ENCODE measurements at regions not wholly inside any gene's neighbourhood (a gene's known extent, or its start where the extent isn't known, plus 50 kb on each side); places are given as distances from the start of the nearest gene placed in this dataset.

DNA sequence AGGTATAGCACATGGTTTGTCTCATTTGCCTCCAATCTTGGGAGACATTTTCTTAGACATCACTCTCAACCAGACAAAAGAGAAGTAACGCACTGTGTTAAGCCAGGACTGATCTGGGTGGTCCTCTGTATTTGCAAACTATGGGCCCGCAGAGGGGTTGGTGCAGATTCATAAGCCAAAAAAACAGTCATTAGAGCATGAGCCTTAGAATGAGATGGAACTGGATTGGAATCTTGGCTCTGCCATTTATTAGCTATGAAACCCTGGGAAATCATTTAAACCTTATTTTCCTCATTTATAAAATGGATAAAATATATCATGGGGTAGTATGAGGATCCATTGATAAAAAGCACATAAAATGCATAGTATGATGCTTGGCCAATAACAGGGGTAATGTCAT, 213.5 kb upstream of the APCDD1 start:
- Histone ChIP-seq H3K27ac (ENCODE audit: low read depth in 2 of 2, low read length in 1 of 2) (no peak overlapping the region), H3K9me3 (ENCODE audit: control insufficient read depth in 2 of 2, insufficient read depth in 1 of 2, low read depth in 1 of 2, low read length in 1 of 2) (no peaks in the 10 kb centered on the region), H3K27me3 (ENCODE audit: control insufficient read depth in 1 of 2, insufficient read depth in 2 of 2, low read length in 2 of 2) (no peaks in the 10 kb centered on the region), H3K36me3 (ENCODE audit: control insufficient read depth in 2 of 2, insufficient read depth in 2 of 2, low read length in 1 of 2) (no peaks in the 10 kb centered on the region), H3K4me1 (ENCODE audit: control insufficient read depth in 2 of 2, insufficient read depth in 2 of 2, low read length in 1 of 2) (no peaks in the 10 kb centered on the region), H3K4me3 (ENCODE audit: low read depth in 1 of 2, low read length in 2 of 2) (no peak overlapping the region)
- 91% methylated on average over 2 of the region's 2 CpGs for WGBS, 2 donors

DNA sequence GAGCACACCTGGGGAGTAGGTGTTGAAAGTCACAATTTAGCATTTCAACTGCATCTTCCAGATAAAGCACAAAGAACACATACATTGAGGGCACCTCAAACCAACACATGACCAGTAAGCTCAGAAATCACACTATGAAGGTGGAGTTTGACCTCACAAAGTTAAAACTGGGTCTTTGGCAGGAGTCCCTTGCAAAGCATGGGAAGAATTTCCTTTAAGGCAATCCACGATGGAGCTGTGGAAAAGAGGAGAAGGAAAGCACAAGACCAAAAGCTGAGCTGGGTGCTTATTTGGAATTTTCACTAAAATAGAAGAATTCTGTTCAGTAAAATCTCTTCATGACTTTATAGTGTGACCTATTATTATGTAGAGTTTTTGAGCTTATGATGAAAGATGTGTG, 212.9 kb upstream of the APCDD1 start:
- WGBS, 2 donors: 35 to 54% methylated on average over 1 of the region's 1 CpG
- no peaks in the 10 kb centered on the region for H3K4me1 ChIP-seq (ENCODE audit: control insufficient read depth in 2 of 2, insufficient read depth in 2 of 2, low read length in 1 of 2)
- H3K4me3 ChIP-seq (ENCODE audit: low read depth in 1 of 2, low read length in 2 of 2): no peak overlapping the region
- H3K9me3 ChIP-seq (ENCODE audit: control insufficient read depth in 2 of 2, insufficient read depth in 1 of 2, low read depth in 1 of 2, low read length in 1 of 2): no peaks in the 10 kb centered on the region
- H3K36me3 ChIP-seq (ENCODE audit: control insufficient read depth in 2 of 2, insufficient read depth in 2 of 2, low read length in 1 of 2): no peaks in the 10 kb centered on the region
- no peak overlapping the region for H3K27ac ChIP-seq (ENCODE audit: low read depth in 2 of 2, low read length in 1 of 2)
- no peaks in the 10 kb centered on the region for H3K27me3 ChIP-seq (ENCODE audit: control insufficient read depth in 1 of 2, insufficient read depth in 2 of 2, low read length in 2 of 2)

DNA sequence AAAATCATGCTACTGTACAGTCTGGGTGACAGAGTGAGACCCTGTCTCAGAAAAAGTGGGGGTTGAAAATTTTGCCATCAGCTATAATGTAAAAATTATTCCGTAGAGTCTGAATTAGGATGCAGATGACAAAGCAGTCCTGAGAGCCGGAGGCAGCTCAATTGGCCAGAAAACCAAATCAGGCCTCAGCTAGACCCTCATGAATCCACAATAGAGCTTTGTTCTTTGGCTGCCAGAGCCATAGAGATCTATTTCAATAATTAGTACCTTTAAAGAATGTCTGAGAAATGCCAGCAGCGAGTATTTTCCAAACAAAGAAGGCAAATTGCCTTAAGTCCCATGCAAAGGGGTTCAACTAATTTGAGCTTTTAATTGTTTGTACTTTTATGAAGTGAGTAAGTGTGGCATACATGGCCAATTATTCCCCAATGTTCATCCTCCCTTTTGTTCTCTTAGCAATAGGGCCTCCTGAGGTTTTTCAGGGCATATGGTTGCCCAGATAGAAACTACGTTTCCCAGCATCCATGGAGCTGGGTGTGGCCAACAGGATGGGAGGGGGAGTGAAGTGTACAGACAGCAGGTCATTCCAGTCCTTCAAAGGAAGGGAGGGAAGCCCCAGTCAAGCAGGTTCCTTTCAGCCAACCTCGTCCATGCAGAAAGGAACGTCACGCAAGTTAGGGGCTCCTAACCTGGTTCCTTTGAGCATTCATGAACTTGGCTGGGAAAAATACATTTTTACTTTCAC, 211.3 kb upstream of the APCDD1 start:
- no peaks in the 10 kb centered on the region for H3K27me3 ChIP-seq (ENCODE audit: control insufficient read depth in 1 of 2, insufficient read depth in 2 of 2, low read length in 2 of 2)
- no peaks in the 10 kb centered on the region for H3K4me1 ChIP-seq (ENCODE audit: control insufficient read depth in 2 of 2, insufficient read depth in 2 of 2, low read length in 1 of 2)
- H3K36me3 ChIP-seq (ENCODE audit: control insufficient read depth in 2 of 2, insufficient read depth in 2 of 2, low read length in 1 of 2): no peaks in the 10 kb centered on the region
- H3K9me3 ChIP-seq (ENCODE audit: control insufficient read depth in 2 of 2, insufficient read depth in 1 of 2, low read depth in 1 of 2, low read length in 1 of 2): no peaks in the 10 kb centered on the region
- H3K27ac ChIP-seq (ENCODE audit: low read depth in 2 of 2, low read length in 1 of 2): no peak overlapping the region
- H3K4me3 ChIP-seq (ENCODE audit: low read depth in 1 of 2, low read length in 2 of 2): no peak overlapping the region
- WGBS, 2 donors: 68 to 75% methylated on average over 7 of the region's 7 CpGs

DNA sequence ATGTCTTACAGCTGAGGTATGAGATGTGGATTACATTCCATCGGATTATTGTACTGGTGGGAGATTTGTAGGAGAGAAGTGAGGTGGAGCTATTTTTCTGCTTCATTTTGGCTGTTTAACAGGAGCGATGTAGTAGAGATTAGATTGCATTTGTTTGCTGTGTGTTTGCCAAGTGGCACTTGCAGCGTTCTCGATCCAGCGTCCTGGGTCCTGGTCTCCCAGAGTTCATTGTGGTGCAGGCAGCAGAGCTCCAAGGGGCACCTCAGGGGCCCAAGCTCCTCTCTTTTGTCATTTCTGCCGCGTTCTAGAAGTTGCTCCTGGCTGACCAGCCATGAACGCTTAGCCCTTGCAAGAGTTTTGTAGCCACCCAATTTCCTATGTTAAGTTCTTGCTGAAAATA, 210.1 kb upstream of the APCDD1 start:
- H3K9me3 ChIP-seq (ENCODE audit: control insufficient read depth in 2 of 2, insufficient read depth in 1 of 2, low read depth in 1 of 2, low read length in 1 of 2): no peaks in the 10 kb centered on the region
- no peaks in the 10 kb centered on the region for H3K4me1 ChIP-seq (ENCODE audit: control insufficient read depth in 2 of 2, insufficient read depth in 2 of 2, low read length in 1 of 2)
- H3K36me3 ChIP-seq (ENCODE audit: control insufficient read depth in 2 of 2, insufficient read depth in 2 of 2, low read length in 1 of 2): no peaks in the 10 kb centered on the region
- no peak overlapping the region for H3K4me3 ChIP-seq (ENCODE audit: low read depth in 1 of 2, low read length in 2 of 2)
- H3K27ac ChIP-seq (ENCODE audit: low read depth in 2 of 2, low read length in 1 of 2): no peak overlapping the region
- H3K27me3 ChIP-seq (ENCODE audit: control insufficient read depth in 1 of 2, insufficient read depth in 2 of 2, low read length in 2 of 2): no peaks in the 10 kb centered on the region
- WGBS, 2 donors: 56 to 67% methylated on average over 8 of the region's 8 CpGs

DNA sequence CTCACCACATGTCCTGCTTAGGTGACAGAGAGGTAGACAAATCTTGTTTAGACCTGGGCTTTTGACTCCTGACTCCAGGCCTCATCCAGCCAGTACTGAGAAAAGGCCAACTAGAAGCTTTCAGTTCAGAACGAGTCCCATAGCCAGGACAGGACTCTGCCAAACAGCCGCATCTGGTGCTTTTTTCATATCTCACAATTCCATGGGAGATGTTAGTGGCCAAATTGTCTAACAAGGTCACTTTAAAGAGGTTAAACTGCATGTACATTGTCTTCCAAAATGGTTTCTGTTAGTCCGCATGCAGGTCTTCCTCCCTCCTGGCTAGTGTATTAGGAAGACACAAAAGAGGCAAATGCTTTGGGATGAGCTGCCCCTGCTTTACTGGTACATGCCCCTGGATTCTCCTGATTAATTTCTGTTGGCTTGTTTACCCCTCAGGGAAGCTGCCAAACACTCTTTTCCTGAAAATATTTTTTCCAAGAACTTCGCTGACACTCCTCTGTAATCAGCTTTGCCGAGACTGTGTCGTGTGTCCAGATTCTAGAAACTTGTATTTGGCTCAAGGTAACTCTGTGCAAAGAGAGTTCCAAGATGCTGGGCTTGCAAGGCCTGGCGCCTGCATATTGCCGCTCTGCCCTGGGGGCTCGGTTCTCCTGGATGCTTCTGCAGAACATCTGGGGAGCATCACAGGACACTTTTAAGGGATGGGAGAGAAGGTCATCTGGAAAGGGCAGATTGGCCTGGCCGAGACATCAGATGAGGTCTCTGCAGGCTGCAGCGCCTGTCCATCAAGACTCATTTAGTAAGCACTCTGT, 209.2 kb upstream of the APCDD1 start:
- Histone ChIP-seq H3K27ac (ENCODE audit: low read depth in 2 of 2, low read length in 1 of 2) (no peak overlapping the region), H3K36me3 (ENCODE audit: control insufficient read depth in 2 of 2, insufficient read depth in 2 of 2, low read length in 1 of 2) (no peaks in the 10 kb centered on the region), H3K9me3 (ENCODE audit: control insufficient read depth in 2 of 2, insufficient read depth in 1 of 2, low read depth in 1 of 2, low read length in 1 of 2) (peaks cover 0 to 2% of the 10 kb centered on the region in 2 donors), H3K27me3 (ENCODE audit: control insufficient read depth in 1 of 2, insufficient read depth in 2 of 2, low read length in 2 of 2) (no peaks in the 10 kb centered on the region), H3K4me1 (ENCODE audit: control insufficient read depth in 2 of 2, insufficient read depth in 2 of 2, low read length in 1 of 2) (no peaks in the 10 kb centered on the region), H3K4me3 (ENCODE audit: low read depth in 1 of 2, low read length in 2 of 2) (no peak overlapping the region)
- WGBS, 2 donors: 80% methylated on average over 11 of the region's 11 CpGs

DNA sequence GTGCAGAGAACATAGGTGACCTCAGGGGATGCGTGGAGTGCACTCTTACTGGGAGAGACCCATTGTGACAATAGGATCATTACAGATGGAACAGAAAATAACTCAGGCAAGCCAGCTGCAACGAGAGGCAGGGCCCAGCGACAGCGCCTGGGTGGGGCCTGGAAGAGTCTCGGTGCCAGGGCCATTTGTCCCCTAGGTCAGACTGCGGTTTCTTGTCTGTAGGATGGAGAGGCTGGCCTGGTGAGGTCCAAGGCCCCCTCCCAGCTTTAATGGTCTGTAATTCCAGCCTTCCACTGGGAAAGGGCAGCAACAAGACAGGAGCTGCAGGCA, 208.6 kb upstream of the APCDD1 start:
- no peak overlapping the region for H3K4me3 ChIP-seq (ENCODE audit: low read depth in 1 of 2, low read length in 2 of 2)
- no peaks in the 10 kb centered on the region for H3K4me1 ChIP-seq (ENCODE audit: control insufficient read depth in 2 of 2, insufficient read depth in 2 of 2, low read length in 1 of 2)
- peak overlapping the region in 1 of 2 donors; percentile 3 for H3K27ac ChIP-seq (ENCODE audit: low read depth in 2 of 2, low read length in 1 of 2)
- no peaks in the 10 kb centered on the region for H3K27me3 ChIP-seq (ENCODE audit: control insufficient read depth in 1 of 2, insufficient read depth in 2 of 2, low read length in 2 of 2)
- no peaks in the 10 kb centered on the region for H3K36me3 ChIP-seq (ENCODE audit: control insufficient read depth in 2 of 2, insufficient read depth in 2 of 2, low read length in 1 of 2)
- whole genome bisulfite sequencing, 2 donors: 82 to 86% methylated on average over 6 of the region's 6 CpGs
- peaks cover 0 to 2% of the 10 kb centered on the region in 2 donors for H3K9me3 ChIP-seq (ENCODE audit: control insufficient read depth in 2 of 2, insufficient read depth in 1 of 2, low read depth in 1 of 2, low read length in 1 of 2)

DNA sequence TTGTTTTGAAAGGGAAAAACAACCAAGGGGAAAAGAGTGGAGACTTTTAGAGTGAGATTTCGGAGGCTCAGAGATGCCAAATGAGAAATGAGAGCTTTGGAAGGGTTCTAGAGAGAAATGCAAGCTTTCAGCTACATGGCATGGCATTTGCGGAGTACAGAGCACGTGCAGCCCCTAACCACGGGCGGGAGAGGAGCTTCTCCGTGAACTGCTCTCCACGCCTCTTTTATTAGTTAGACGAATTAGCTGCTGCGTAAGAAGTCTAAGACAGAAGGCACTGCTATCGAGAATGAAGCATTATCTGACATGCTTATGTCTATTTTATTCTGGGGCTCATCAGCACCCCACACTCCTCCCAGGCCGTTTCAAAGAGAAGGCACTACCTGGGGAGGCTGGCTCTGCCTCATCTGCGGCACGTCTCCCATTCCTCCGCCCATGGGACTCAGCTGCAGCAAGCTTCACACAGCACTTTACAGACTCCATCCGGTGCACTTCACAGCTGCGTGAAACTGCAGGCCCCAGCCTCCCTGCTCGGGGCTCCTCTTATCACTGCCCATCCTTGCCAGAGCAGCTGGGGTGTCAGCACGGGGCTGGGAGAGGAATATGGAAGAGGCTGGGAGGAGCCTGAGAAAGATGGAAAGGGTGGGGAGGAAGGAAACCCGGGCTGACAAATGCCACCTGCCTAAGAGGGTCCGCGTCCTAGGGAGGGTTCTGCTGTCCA, 207.3 kb upstream of the APCDD1 start:
- H3K4me3 ChIP-seq (ENCODE audit: low read depth in 1 of 2, low read length in 2 of 2): no peak overlapping the region
- H3K9me3 ChIP-seq (ENCODE audit: control insufficient read depth in 2 of 2, insufficient read depth in 1 of 2, low read depth in 1 of 2, low read length in 1 of 2): peaks cover 0 to 2% of the 10 kb centered on the region in 2 donors
- no peak overlapping the region for H3K27ac ChIP-seq (ENCODE audit: low read depth in 2 of 2, low read length in 1 of 2)
- 68 to 70% methylated on average over 21 of the region's 21 CpGs for WGBS, 2 donors
- no peaks in the 10 kb centered on the region for H3K4me1 ChIP-seq (ENCODE audit: control insufficient read depth in 2 of 2, insufficient read depth in 2 of 2, low read length in 1 of 2)
- H3K36me3 ChIP-seq (ENCODE audit: control insufficient read depth in 2 of 2, insufficient read depth in 2 of 2, low read length in 1 of 2): no peaks in the 10 kb centered on the region
- no peaks in the 10 kb centered on the region for H3K27me3 ChIP-seq (ENCODE audit: control insufficient read depth in 1 of 2, insufficient read depth in 2 of 2, low read length in 2 of 2)

DNA sequence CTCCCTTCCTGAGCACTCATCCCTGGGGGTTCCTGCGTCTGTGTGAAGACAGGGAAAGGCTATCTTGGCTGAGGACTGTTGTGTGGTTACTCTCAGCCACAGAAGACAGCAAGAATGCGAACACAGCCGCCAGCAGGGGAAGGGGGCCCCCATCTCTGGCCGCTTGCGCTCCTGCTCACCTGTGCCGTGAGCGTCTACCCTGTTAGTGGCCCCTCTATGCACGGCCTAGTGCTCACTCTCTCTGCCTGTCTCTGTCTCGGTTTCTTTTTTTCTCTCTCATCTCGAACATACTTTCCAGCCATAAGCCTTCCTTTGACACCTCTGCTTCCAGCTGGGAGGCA, 206.7 kb upstream of the APCDD1 start:
- Histone ChIP-seq H3K36me3 (ENCODE audit: control insufficient read depth in 2 of 2, insufficient read depth in 2 of 2, low read length in 1 of 2) (no peaks in the 10 kb centered on the region), H3K4me1 (ENCODE audit: control insufficient read depth in 2 of 2, insufficient read depth in 2 of 2, low read length in 1 of 2) (no peaks in the 10 kb centered on the region), H3K27me3 (ENCODE audit: control insufficient read depth in 1 of 2, insufficient read depth in 2 of 2, low read length in 2 of 2) (no peaks in the 10 kb centered on the region), H3K9me3 (ENCODE audit: control insufficient read depth in 2 of 2, insufficient read depth in 1 of 2, low read depth in 1 of 2, low read length in 1 of 2) (peaks cover 0 to 2% of the 10 kb centered on the region in 2 donors), H3K4me3 (ENCODE audit: low read depth in 1 of 2, low read length in 2 of 2) (no peak overlapping the region), H3K27ac (ENCODE audit: low read depth in 2 of 2, low read length in 1 of 2) (peak overlapping the region; percentile 8 to 47)
- WGBS, 2 donors: 83 to 84% methylated on average over 10 of the region's 10 CpGs

DNA sequence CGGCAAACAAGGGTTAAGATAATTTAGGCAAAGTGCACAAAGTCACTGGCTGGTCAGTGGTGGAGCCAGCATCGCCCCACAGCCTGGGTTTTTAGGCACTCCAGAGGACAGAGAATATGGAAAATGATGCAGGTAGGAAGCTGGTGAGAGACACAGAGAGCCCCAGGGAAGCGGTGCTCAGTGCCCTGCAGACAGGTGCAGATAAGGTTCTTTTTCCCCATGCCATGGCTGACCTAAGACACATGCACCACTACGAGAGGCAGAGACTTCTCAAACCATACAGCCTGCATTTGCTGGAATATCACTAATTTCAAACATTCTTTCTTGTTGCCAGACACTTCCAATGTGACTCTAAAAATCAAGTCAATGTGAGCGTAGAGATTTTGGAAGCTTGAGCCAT, 205.7 kb upstream of the APCDD1 start:
- WGBS, 2 donors: 89 to 95% methylated on average over 5 of the region's 5 CpGs
- H3K9me3 ChIP-seq (ENCODE audit: control insufficient read depth in 2 of 2, insufficient read depth in 1 of 2, low read depth in 1 of 2, low read length in 1 of 2): peaks cover 0 to 2% of the 10 kb centered on the region in 2 donors
- H3K4me1 ChIP-seq (ENCODE audit: control insufficient read depth in 2 of 2, insufficient read depth in 2 of 2, low read length in 1 of 2): no peaks in the 10 kb centered on the region
- H3K27me3 ChIP-seq (ENCODE audit: control insufficient read depth in 1 of 2, insufficient read depth in 2 of 2, low read length in 2 of 2): no peaks in the 10 kb centered on the region
- H3K27ac ChIP-seq (ENCODE audit: low read depth in 2 of 2, low read length in 1 of 2): no peak overlapping the region
- no peak overlapping the region for H3K4me3 ChIP-seq (ENCODE audit: low read depth in 1 of 2, low read length in 2 of 2)
- no peaks in the 10 kb centered on the region for H3K36me3 ChIP-seq (ENCODE audit: control insufficient read depth in 2 of 2, insufficient read depth in 2 of 2, low read length in 1 of 2)
